HG02610 (cell line): ENCODE measurements at regions not wholly inside any gene's neighbourhood (a gene's known extent, or its start where the extent isn't known, plus 50 kb on each side); places are given as distances from the start of the nearest gene placed in this dataset.

Experiments
- ATAC-seq: cut with Tn5 transposase; IDR thresholded peaks from one replicate; pipeline ENCODE4 v1.9.1; 2021; ENCODE audit warnings: mild to moderate bottlenecking, moderate library complexity; ENCODE audit not compliant: unreplicated experiment

- no peak for ATAC-seq
Observed at GRCh38 chr2:16303761-16304160, 361.9 kb downstream of the CYRIA start.

DNA sequence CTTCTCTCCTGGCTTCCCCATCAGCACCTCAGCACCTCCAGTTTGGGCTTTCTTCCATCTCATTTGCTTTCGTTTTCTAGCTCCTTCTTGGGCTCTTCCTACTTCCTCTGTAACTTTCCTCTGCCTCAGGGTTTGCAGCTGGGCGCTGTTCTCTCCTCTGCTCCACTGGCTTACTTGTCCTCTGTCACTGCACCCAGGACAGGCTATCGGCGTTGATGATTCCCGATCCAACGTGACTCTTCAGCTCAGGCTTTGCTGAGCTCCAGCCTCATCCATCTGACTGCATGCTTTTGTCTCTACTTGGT, 362.4 kb downstream of the CYRIA start:
- ATAC-seq = no peak

- ATAC-seq = no peak
Observed at GRCh38 chr2:16302431-16303272, 362.3 kb downstream of the MYCN start.

- no peak for ATAC-seq
Observed at GRCh38 chr2:16301961-16302360, 361.6 kb downstream of the MYCN start.

DNA sequence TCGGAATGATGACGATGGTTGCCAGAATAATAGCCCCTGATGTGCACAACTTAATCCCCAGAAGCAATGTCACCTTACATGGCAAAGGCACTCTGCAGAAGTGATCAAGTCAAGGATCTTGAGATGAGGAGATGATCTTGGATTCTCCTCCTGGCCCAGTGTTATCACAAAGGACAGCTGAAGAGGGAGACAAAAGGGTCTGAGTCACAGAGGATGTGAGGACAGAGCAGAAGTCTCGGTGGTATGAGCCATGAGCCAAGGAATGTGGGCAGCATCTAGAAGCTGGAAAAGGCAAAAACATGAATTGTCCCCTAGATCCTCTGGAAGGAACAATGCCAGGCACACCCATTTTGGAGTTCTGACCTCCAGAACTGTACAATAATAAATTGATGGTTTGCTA, 358.5 kb downstream of the MYCN start:
- ATAC-seq = no peak

DNA sequence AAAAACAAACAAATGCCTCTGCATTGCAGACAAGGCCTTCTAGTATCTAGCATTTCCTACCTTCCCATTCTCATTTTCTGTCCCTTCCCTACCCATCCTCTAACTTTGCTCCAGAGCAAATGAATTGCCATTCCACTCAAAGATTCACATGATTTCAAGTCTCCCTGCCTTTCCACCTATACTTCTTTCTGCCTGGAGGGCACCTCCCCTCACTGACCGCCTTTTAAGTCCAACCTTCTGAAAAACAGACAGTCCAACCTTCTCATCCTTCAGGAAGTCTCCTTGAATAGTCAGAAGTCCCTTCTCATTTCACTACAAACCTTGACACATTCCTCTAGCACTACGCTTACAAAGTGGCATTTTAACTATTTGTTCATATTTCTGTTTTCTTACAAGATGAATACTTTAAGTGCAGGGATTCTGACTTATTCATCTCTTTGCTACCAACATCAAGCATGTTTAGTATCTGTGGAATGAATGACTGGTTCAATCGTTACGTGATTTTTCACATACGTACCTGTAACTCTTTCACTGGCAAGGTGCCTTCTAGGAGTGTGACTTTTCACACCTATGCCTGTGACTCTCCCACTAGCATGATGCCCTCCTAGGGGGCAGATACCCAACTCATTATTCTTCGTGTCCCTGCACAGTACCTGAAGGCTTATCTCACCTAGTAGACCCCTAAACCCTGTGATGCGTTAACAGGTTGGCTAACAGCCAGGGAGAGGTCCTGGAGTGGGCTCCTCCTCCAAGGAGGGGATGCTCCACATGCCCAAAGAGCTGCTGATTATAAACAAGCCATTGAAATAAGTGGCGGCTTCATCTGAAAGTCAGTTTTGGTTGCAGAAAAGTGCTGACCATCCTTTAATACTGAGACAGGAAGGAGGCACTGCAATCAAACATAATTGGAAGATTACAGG, 356.2 kb downstream of the MYCN start:
- no peak for ATAC-seq

- no peak for ATAC-seq
Observed at GRCh38 chr2:16296038-16296290, 355.6 kb downstream of the MYCN start.

DNA sequence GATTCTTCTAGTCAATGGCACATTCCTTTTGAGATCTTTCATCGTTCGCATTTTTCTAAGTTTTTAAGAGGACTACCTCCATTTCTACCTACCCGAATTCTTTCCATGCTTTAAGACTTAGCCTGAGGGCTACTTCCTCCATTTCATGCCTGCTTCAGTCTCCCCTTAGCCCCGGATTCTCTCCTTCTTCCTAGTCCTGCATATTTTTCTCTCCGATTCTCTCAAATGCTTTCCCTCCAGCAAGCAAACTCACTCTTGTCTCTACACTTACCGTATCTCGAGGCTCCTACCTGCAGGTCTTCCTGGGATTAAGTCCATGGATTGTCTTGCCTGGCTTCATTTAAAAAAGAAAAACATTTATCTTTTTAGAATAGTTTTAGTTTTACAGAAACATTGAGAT, 354.4 kb downstream of the MYCN start:
- no peak for ATAC-seq

GRCh38 chr2:16293871-16294270, 353.5 kb downstream of the MYCN start:
- ATAC-seq = no peak

DNA sequence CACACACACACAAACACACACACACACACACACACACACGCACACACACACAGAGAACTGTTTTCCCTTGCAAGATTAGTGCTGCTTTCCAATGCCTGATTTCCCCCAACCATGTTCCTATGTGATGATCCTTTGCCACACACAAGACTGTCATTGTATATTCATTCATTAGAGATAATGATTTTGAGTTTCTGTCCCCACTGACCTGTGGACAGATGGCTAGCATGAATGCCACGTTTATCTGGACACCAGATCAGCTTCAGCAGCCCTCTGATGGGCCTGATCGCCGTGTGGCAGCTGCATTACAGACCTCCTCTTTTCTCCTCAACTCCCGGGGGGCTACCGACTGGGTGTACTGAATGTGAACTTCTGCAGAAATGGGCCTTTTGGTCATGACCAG, 353.0 kb downstream of the MYCN start:
- ATAC-seq = no peak

DNA sequence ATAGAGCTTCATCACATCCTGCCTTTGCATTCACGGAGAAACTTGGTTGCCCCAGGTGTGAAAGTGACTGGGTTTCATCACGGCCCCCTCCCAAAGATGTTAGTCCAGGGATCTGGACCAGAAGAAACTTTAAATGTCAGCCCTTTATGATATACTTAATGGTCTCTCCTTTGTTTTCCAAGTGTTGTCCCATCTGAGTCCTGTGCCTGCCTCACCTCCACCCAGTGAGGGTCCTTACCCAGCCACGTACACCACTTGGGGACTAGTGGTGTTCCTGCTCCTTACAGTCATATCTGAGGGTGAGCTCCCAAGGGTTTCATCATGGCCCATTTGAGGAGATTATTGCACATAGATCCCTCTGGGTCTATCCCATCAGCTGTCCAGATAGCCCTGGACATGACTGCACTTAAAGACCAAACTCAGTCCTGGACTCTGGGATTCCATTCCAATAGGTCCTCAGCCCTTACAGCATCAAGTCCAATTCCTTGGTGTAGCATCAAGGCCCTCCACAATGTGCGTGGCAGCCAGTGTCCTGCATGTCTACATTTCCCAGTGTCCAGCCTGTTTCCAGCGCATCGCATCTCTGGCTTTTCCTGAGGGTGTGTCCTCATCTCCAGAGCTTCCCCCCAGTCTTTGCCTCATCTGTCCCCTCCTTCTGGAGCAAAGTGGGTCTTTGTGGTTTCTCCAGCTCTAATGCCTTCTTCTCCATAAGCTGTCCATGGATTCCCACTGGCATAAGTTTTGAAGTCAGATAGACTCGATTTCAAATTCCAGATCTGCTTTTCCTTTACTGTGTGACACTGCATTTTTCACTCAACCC, 351.6 kb downstream of the MYCN start:
- no peak for ATAC-seq

- ATAC-seq = no peak
Observed at GRCh38 chr2:16291226-16291625, 350.9 kb downstream of the MYCN start.

- ATAC-seq = no peak
Observed at GRCh38 chr2:16290311-16291020, 350.1 kb downstream of the MYCN start.

DNA sequence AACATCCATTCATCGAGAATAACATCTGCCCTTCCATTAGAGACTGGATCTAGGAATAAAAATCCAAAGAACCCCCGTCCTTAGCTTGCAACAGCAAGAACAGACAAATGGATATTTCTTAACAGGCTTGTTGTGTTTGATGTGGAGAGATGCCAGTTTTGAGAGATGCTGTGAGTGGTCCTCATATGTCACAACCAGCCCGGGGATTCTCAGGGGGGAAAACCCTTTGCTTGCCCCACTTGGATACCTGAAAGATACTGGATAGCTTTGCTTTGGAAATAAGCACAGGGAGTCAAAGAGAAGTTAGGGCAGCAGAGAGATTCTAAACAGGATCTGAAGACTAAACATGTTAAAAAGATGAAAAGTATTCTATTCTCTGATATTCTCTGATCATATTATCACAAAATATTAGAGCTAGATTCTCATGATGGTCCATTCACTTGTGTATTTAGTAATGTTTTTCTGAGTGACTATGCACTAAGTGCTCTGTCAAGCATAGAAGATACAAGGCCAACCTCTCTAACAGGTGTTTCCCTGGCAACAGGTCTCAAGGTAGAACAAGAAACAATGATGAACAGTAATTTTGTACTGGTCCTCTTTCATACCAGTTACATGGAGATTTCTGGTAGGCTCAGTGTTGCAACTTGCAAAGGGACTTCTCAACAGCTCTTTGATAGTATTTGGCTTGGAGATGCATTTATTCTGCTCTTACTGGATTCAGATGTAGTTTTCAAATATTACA, 348.2 kb downstream of the MYCN start:
- ATAC-seq = no peak

GRCh38 chr2:16287831-16288230, 347.5 kb downstream of the MYCN start:
- ATAC-seq = no peak

GRCh38 chr2:16287281-16287680, 346.9 kb downstream of the MYCN start:
- ATAC-seq = no peak

DNA sequence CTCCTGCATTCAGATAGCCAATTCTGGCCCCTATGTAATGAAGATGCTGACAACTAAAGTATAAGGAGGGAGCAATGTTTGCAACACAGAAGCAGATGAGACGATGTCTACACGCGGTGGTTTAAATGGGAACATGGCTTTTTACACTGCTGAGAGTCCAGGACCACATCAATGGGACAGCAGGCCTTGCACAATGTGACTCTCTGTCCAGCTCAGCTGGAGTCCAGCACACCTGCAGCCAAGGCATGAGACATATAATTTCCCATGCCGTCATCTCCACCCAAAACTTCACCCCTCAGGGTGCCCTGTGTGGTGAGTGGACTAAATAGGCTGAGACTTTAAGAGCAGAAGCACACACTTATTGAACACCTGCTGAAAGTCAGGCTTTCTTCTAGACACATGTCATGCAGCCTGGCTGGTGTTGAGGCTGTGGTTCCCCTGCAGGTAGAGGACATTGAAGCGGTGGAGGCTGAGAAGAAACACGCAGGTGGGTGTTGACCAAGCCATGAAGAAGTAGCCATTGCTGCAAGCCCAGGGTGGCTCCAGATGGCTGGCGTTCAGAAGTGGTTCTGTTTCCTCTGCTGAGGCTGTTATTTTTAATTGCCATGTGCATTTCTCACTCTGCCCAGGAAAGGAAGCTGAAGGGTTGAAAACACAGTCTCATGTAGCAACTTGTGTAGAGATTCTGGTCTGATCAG, 345.6 kb downstream of the MYCN start:
- no peak for ATAC-seq

DNA sequence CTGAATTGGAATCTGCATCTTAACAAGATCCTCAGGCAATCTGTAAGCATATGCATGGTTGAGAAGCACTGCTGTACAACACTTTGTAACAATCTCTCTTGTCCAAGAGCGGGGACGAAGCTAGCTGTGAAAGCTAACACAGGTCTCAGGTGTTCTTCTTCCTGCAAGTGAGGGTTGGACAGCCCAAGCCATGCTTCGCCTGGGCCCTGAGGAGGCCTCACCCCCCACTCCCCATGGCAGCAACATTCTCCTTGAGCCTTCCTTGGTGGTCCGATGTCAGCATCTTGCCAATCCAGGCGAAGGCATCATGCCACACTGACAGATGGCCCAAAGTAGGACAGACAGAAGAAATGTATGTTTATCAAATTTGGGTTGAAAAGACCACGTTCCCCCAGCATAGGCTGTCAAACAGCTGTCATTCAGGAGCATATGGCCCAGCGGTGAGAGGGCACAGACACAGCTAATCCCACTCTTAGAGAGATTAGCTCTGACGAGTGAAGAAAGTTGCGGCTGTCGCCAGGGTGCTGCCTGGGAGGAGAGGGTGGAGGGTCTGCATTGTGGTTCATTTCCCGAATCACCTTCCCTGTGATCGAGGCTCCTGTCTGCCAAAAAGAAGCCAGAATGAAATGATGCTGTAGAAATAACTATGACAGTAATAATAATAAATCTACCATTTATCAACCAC, 344.7 kb downstream of the MYCN start:
- no peak for ATAC-seq
